GM12864 (cell line): ENCODE measurements at regions not wholly inside any gene's neighbourhood (a gene's known extent, or its start where the extent isn't known, plus 50 kb on each side); places are given as distances from the start of the nearest gene placed in this dataset.

Experiments used
- DNase-seq: peaks from one replicate; pipeline ENCODE4 v3.0.0-alpha.2; 2011; ENCODE audit warnings: low read depth
- H3K4me3 ChIP-seq: 2 replicates; pipeline ENCODE4 v1.5.1; 2011; ENCODE audit warnings: mild to moderate bottlenecking, low read depth, low read length, control low read depth
- TF ChIP-seq, protein P1 (sequence below): IDR thresholded peaks from 2 replicates; pipeline ENCODE4 v1.5.1; 2011; ENCODE audit warnings: low read depth, mild to moderate bottlenecking, moderate library complexity, low read length, control low read depth, inconsistent platforms; ENCODE audit errors: missing control alignments

GRCh38 chr1:95548211-95548610 is 314.2 kb downstream of the RWDD3 start:
- no peak for DNase-seq
- no peak overlapping the region for H3K4me3 ChIP-seq
- TF ChIP-seq, protein P1, sequence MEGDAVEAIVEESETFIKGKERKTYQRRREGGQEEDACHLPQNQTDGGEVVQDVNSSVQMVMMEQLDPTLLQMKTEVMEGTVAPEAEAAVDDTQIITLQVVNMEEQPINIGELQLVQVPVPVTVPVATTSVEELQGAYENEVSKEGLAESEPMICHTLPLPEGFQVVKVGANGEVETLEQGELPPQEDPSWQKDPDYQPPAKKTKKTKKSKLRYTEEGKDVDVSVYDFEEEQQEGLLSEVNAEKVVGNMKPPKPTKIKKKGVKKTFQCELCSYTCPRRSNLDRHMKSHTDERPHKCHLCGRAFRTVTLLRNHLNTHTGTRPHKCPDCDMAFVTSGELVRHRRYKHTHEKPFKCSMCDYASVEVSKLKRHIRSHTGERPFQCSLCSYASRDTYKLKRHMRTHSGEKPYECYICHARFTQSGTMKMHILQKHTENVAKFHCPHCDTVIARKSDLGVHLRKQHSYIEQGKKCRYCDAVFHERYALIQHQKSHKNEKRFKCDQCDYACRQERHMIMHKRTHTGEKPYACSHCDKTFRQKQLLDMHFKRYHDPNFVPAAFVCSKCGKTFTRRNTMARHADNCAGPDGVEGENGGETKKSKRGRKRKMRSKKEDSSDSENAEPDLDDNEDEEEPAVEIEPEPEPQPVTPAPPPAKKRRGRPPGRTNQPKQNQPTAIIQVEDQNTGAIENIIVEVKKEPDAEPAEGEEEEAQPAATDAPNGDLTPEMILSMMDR, result no peak

GRCh38 chr1:95551201-95551600 is 317.2 kb downstream of the RWDD3 start:
- H3K4me3 ChIP-seq, result no peak overlapping the region
- DNase-seq, result no peak
- TF ChIP-seq, protein P1, result no peak

DNA sequence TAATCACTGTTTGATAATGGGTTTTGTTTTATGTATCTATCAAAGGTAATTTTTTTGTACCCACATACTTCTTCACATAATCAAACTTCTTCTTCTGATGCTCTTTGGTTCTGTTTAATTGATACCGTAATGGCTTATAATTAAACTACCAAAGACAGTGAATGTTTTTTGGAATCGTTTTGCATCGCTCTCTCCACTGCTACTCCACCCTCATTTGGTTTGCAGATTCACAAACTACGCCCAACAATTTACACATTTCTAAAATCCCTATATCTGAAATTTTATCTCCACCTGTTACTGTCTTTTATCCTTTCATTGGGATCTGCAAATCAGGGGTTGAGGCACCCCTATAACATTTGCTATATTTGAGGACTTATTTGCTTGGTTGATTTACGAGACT is 319.6 kb downstream of the RWDD3 start:
- no peak overlapping the region for H3K4me3 ChIP-seq
- no peak for DNase-seq
- TF ChIP-seq, protein P1, result no peak

GRCh38 chr1:95554408-95554807 is 320.4 kb downstream of the RWDD3 start:
- TF ChIP-seq, protein P1, result no peak
- DNase-seq, result no peak
- H3K4me3 ChIP-seq, result no peak overlapping the region

DNA sequence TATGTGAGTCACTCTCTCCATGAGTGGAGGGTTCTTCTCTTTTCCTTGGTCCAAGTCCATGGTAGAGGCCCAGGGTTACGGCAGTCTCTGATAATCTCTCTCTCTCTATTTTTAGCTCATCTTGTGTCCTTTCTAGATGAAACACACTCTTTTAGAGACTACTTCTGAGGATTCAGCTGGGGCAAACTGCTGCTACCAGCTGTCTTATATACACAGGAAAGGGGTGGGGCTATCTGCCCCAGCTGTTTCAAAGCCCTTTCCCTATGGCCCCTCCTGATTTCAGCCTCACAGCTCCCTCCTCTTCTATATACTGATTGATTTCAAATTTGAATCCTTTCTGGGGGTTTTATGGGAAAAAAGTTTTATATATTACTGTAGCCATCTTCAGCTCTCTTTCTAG is 324.8 kb downstream of the RWDD3 start:
- DNase-seq, result no peak
- TF ChIP-seq, protein P1, result no peak
- no peak overlapping the region for H3K4me3 ChIP-seq

DNA sequence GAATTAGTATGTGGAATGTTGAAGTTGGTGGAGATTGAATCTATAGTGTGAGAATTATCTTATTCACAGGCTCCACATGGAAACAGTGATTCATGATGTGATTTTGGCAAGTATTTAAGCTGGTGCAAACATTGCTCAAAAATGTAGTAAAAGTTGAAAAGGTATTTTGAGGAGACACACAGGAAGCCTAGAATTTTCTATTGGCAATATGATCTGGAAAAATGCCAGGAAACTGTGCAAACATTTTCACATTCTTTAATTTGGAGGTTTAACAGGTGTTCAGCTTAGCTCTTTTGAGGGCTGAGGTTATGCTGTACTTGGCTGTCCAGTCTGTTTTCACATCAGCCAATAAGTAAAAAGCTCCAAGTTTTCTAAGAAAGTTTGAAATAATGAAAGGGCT is 327.3 kb downstream of the RWDD3 start:
- TF ChIP-seq, protein P1, result no peak
- H3K4me3 ChIP-seq, result no peak overlapping the region
- no peak for DNase-seq

- H3K4me3 ChIP-seq, result no peak overlapping the region
- TF ChIP-seq, protein P1, result no peak
- DNase-seq, result no peak
Observed at GRCh38 chr1:95562230-95562629, 328.2 kb downstream of the RWDD3 start.
